GM23338 (cell line): ENCODE measurements at regions not wholly inside any gene's neighbourhood (a gene's known extent, or its start where the extent isn't known, plus 50 kb on each side); places are given as distances from the start of the nearest gene placed in this dataset.

Experiments used
- ATAC-seq: fragments of 200-7000 bp; cut with Tn5 transposase; 3 replicates; pipeline ENCODE4 v1.9.1; 2020
- DNase-seq: peaks from one replicate; pipeline ENCODE4 v3.0.0-alpha.2; 2015; ENCODE audit warnings: low spot score
- H2AFZ ChIP-seq: fragments of 200-600 bp; sonication (generic); 2 replicates; pipeline ENCODE4 v1.8.0; 2016; ENCODE audit warnings: antibody characterized with exemption, mild to moderate bottlenecking, moderate library complexity
- H3F3A ChIP-seq: fragments of 200-600 bp; sonication (generic); replicated peaks from 2 replicates; pipeline ENCODE4 v1.8.0; 2017; ENCODE audit warnings: antibody characterized with exemption, mixed run types, low read depth
- H3K27ac ChIP-seq: fragments of 200-600 bp; sonication (generic); 2 replicates; pipeline ENCODE4 v1.6.1; 2016; ENCODE audit warnings: low read depth
- H3K27me3 ChIP-seq: fragments of 200-600 bp; sonication (generic); 2 replicates; pipeline ENCODE4 v1.8.0; 2016; ENCODE audit warnings: mild to moderate bottlenecking, mixed run types, moderate library complexity; ENCODE audit not compliant: insufficient read depth
- H3K36me3 ChIP-seq: fragments of 200-600 bp; sonication (generic); 2 replicates; pipeline ENCODE4 v1.8.0; 2016; ENCODE audit warnings: mild to moderate bottlenecking; ENCODE audit not compliant: insufficient read depth
- H3K4me1 ChIP-seq: fragments of 200-600 bp; sonication (generic); 2 replicates; pipeline ENCODE4 v1.8.0; 2016; ENCODE audit warnings: mild to moderate bottlenecking, moderate library complexity; ENCODE audit not compliant: insufficient read depth
- H3K4me2 ChIP-seq: fragments of 200-600 bp; sonication (generic); 2 replicates; pipeline ENCODE4 v1.7.1; 2017; ENCODE audit warnings: mixed run types
- H3K4me3 ChIP-seq: fragments of 200-600 bp; sonication (generic); 2 replicates; pipeline ENCODE4 v1.6.1; 2016; ENCODE audit warnings: mixed run types
- H3K79me2 ChIP-seq: fragments of 200-600 bp; sonication (generic); replicated peaks from 2 replicates; pipeline ENCODE4 v1.8.0; 2017; ENCODE audit warnings: mild to moderate bottlenecking; ENCODE audit not compliant: insufficient read depth
- H3K9me2 ChIP-seq: fragments of 200-600 bp; sonication (generic); 2 replicates; pipeline ENCODE4 v1.8.0; 2017; ENCODE audit not compliant: insufficient read depth
- H4K20me1 ChIP-seq: fragments of 200-600 bp; sonication (generic); replicated peaks from 2 replicates; pipeline ENCODE4 v1.8.0; 2017; ENCODE audit warnings: mild to moderate bottlenecking; ENCODE audit not compliant: insufficient read depth
- H3K27ac Mint-ChIP-seq: 2 replicates; pipeline ENCODE4 v1.8.0; 2020; ENCODE audit warnings: inconsistent platforms, mild to moderate bottlenecking, moderate library complexity, mixed read lengths
- H3K27me3 Mint-ChIP-seq: 3 replicates; pipeline ENCODE4 v1.8.0; 2022; ENCODE audit warnings: low read depth, mild to moderate bottlenecking, moderate library complexity, mixed read lengths, inconsistent platforms; ENCODE audit not compliant: insufficient read depth, poor library complexity
- H3K36me3 Mint-ChIP-seq: 3 replicates; pipeline ENCODE4 v1.8.0; 2021; ENCODE audit warnings: low read depth, mild to moderate bottlenecking, inconsistent platforms, moderate library complexity, mixed read lengths
- H3K4me1 Mint-ChIP-seq: 3 replicates; pipeline ENCODE4 v1.8.0; 2020; ENCODE audit warnings: mild to moderate bottlenecking, inconsistent platforms, mixed read lengths
- H3K4me3 Mint-ChIP-seq: 3 replicates; pipeline ENCODE4 v1.8.0; 2021; ENCODE audit warnings: moderate library complexity, mild to moderate bottlenecking, inconsistent platforms, mixed read lengths
- H3K9me3 Mint-ChIP-seq: 3 replicates; pipeline ENCODE4 v1.8.0; 2020; ENCODE audit warnings: moderate library complexity, mild to moderate bottlenecking, inconsistent platforms, mixed read lengths
- CREB1 ChIP-seq: fragments of 250-450 bp; sonication (Bioruptor Pico); IDR thresholded peaks from 2 replicates; pipeline ENCODE4 v1.5.0; 2020; ENCODE audit warnings: low read depth, mild to moderate bottlenecking, moderate library complexity
- EZH2 ChIP-seq: fragments of 200-600 bp; sonication (generic); IDR thresholded peaks from one replicate; pipeline ENCODE4 v1.8.0; 2017; ENCODE audit warnings: antibody characterized with exemption, mild to moderate bottlenecking, low read depth; ENCODE audit not compliant: unreplicated experiment
- EZH2phosphoT487 ChIP-seq: fragments of 200-600 bp; sonication (generic); IDR thresholded peaks from one replicate; pipeline ENCODE4 v1.8.1; 2018; ENCODE audit warnings: antibody characterized with exemption; ENCODE audit not compliant: unreplicated experiment
- JUNB ChIP-seq: IDR thresholded peaks from one replicate; pipeline ENCODE4 v1.6.1; 2016; ENCODE audit warnings: antibody characterized with exemption; ENCODE audit not compliant: unreplicated experiment
- NANOG ChIP-seq: IDR thresholded peaks from 2 replicates; pipeline ENCODE4 v1.6.1; 2016; ENCODE audit warnings: antibody characterized with exemption, borderline replicate concordance
- POLR2AphosphoS5 ChIP-seq: IDR thresholded peaks from 2 replicates; pipeline ENCODE4 v1.6.1; 2016; ENCODE audit warnings: antibody characterized with exemption, low read depth
- STAT1 ChIP-seq: IDR thresholded peaks from one replicate; pipeline ENCODE4 v1.6.1; 2016; ENCODE audit warnings: antibody characterized with exemption; ENCODE audit not compliant: unreplicated experiment
- ZNF114 ChIP-seq: fragments of 250-450 bp; sonication (Bioruptor Pico); IDR thresholded peaks from 2 replicates; pipeline ENCODE4 v1.5.0; 2020; ENCODE audit warnings: mild to moderate bottlenecking, moderate library complexity
- TF ChIP-seq, protein P1 (sequence below), 2 experiments: fragments of 200-600 bp in 1 of 2; sonication (generic) in 1 of 2; conservative IDR thresholded peaks; 2 replicates each; pipeline versions ENCODE4 v1.5.1 to v1.6.1; 2016 to 2017; ENCODE audit warnings: antibody characterized with exemption in 2 of 2, low read depth in 2 of 2, mild to moderate bottlenecking in 2 of 2, moderate library complexity in 1 of 2
- TF ChIP-seq, protein P2 (sequence below): IDR thresholded peaks from one replicate; pipeline ENCODE4 v1.6.1; 2018; ENCODE audit warnings: antibody characterized with exemption; ENCODE audit not compliant: unreplicated experiment
- TF ChIP-seq, protein P3 (sequence below): IDR thresholded peaks from 2 replicates; pipeline ENCODE4 v1.6.1; 2016; ENCODE audit warnings: antibody characterized with exemption

DNA sequence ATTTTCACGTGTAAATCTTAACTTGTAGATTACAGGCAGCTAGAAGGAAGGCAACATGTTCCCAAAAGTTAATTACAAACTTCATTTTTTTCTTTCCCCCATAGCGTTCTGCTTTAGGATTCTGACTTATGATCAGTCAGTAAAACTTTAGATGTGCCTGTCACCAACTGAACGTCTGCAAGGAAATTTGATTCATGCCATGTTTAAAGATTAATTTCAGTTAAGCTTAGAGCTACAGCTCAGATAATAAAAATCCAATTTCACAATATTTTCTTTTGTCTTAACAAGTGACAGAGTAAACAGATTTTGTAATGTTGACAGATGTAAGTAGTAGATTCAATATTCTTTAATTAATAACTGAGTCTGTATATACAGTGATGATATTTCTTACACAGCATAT is 253.1 kb downstream of the NFKBIZ start (continued):
- TF ChIP-seq, protein P1, sequence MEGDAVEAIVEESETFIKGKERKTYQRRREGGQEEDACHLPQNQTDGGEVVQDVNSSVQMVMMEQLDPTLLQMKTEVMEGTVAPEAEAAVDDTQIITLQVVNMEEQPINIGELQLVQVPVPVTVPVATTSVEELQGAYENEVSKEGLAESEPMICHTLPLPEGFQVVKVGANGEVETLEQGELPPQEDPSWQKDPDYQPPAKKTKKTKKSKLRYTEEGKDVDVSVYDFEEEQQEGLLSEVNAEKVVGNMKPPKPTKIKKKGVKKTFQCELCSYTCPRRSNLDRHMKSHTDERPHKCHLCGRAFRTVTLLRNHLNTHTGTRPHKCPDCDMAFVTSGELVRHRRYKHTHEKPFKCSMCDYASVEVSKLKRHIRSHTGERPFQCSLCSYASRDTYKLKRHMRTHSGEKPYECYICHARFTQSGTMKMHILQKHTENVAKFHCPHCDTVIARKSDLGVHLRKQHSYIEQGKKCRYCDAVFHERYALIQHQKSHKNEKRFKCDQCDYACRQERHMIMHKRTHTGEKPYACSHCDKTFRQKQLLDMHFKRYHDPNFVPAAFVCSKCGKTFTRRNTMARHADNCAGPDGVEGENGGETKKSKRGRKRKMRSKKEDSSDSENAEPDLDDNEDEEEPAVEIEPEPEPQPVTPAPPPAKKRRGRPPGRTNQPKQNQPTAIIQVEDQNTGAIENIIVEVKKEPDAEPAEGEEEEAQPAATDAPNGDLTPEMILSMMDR (conservative IDR thresholded peaks at IDR 0.05; ENCODE audit: low read depth in 2 of 2), result no peak
- TF ChIP-seq STAT1 (no peak), JUNB (no peak)
- TF ChIP-seq, protein P2, sequence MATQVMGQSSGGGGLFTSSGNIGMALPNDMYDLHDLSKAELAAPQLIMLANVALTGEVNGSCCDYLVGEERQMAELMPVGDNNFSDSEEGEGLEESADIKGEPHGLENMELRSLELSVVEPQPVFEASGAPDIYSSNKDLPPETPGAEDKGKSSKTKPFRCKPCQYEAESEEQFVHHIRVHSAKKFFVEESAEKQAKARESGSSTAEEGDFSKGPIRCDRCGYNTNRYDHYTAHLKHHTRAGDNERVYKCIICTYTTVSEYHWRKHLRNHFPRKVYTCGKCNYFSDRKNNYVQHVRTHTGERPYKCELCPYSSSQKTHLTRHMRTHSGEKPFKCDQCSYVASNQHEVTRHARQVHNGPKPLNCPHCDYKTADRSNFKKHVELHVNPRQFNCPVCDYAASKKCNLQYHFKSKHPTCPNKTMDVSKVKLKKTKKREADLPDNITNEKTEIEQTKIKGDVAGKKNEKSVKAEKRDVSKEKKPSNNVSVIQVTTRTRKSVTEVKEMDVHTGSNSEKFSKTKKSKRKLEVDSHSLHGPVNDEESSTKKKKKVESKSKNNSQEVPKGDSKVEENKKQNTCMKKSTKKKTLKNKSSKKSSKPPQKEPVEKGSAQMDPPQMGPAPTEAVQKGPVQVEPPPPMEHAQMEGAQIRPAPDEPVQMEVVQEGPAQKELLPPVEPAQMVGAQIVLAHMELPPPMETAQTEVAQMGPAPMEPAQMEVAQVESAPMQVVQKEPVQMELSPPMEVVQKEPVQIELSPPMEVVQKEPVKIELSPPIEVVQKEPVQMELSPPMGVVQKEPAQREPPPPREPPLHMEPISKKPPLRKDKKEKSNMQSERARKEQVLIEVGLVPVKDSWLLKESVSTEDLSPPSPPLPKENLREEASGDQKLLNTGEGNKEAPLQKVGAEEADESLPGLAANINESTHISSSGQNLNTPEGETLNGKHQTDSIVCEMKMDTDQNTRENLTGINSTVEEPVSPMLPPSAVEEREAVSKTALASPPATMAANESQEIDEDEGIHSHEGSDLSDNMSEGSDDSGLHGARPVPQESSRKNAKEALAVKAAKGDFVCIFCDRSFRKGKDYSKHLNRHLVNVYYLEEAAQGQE, result no peak

DNA sequence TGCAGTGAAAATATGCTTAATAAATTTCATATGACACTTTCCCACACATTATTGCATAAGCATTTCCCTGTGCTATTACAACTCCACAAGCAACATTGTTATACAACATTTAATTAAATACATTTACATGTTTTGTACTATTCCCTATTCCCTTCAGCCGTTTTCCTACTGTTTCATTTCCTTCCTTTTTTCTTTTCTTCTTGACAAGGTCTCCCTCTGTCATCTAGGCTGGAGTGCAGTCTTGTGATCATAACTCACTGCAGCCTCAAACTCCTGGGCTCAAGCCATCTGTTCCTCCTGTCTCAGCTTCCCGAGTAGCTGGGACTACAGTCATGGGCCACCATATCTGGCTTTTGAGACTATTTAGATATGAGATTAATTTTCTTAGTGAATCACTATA is 254.7 kb downstream of the NFKBIZ start:
- no peaks in the 10 kb centered on the region for H3K4me1 ChIP-seq
- Mint-ChIP-seq H3K4me1 (peaks cover 5% of the 10 kb centered on the region; the same call in 2 of the 3 replicates), H3K27me3 (no peaks in the 10 kb centered on the region), H3K27ac (no peak overlapping the region), H3K4me3 (no peak overlapping the region), H3K36me3 (peaks cover 2% of the 10 kb centered on the region; the same call in 2 of the 3 replicates), H3K9me3 (peaks cover 17% of the 10 kb centered on the region; the same call in 2 of the 3 replicates)
- no peaks in the 10 kb centered on the region for H4K20me1 ChIP-seq
- no peaks in the 10 kb centered on the region for H3K9me2 ChIP-seq
- H2AFZ ChIP-seq, result no peak overlapping the region
- H3K4me2 ChIP-seq, result no peak overlapping the region
- DNase-seq (no peak), ATAC-seq (no peak)
- H3F3A ChIP-seq, result no peaks in the 10 kb centered on the region
- no peaks in the 10 kb centered on the region; the same call in 1 of the 2 replicates for H3K36me3 ChIP-seq
- H3K27ac ChIP-seq, result no peak overlapping the region
- H3K79me2 ChIP-seq, result no peaks in the 10 kb centered on the region
- no peaks in the 10 kb centered on the region for H3K27me3 ChIP-seq
- no peak overlapping the region for H3K4me3 ChIP-seq
- TF ChIP-seq EZH2phosphoT487 (no peak), CREB1 (CRISPR knock-in tag) (no peak), ZNF114 (CRISPR knock-in tag) (no peak), STAT1 (no peak), EZH2 (no peak), POLR2AphosphoS5 (no peak), NANOG (no peak)
- TF ChIP-seq, protein P3, sequence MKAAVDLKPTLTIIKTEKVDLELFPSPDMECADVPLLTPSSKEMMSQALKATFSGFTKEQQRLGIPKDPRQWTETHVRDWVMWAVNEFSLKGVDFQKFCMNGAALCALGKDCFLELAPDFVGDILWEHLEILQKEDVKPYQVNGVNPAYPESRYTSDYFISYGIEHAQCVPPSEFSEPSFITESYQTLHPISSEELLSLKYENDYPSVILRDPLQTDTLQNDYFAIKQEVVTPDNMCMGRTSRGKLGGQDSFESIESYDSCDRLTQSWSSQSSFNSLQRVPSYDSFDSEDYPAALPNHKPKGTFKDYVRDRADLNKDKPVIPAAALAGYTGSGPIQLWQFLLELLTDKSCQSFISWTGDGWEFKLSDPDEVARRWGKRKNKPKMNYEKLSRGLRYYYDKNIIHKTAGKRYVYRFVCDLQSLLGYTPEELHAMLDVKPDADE, result no peak
- TF ChIP-seq, protein P2, result no peak
